ENCODE measurements at regions not wholly inside any gene's neighbourhood (a gene's known extent, or its start where the extent isn't known, plus 50 kb on each side); places are given as distances from the start of the nearest gene placed in this dataset.
"Not testable (repeated sequence)": the region's sequence is repeated elsewhere in the genome, so short reads cannot be mapped to it uniquely, and the experiment has no call there.

GRCh38 chr12:63013302-63013701 lies 78.4 kb upstream of the PPM1H start:
- no peak overlapping the region for H3K4me3 ChIP-seq (ENCODE audit: low read length)
- no peak for DNase-seq (ENCODE audit: low read depth)
- TF ChIP-seq CTCF (conservative IDR thresholded peaks at IDR 0.05; ENCODE audit: low read length): no peak

GRCh38 chr12:63010698-63011097 lies 75.7 kb upstream of the PPM1H start:
- TF ChIP-seq CTCF (conservative IDR thresholded peaks at IDR 0.05; ENCODE audit: low read length): no peak
- no peak overlapping the region for H3K4me3 ChIP-seq (ENCODE audit: low read length)
- no peak for DNase-seq (ENCODE audit: low read depth)

GRCh38 chr12:63008372-63008771 lies 73.4 kb upstream of the PPM1H start:
- TF ChIP-seq CTCF (conservative IDR thresholded peaks at IDR 0.05; ENCODE audit: low read length): no peak
- DNase-seq (ENCODE audit: low read depth): no peak
- H3K4me3 ChIP-seq (ENCODE audit: low read length): no peak overlapping the region

GRCh38 chr12:63007726-63008125 lies 72.8 kb upstream of the PPM1H start:
- no peak for TF ChIP-seq CTCF (conservative IDR thresholded peaks at IDR 0.05; ENCODE audit: low read length)
- no peak overlapping the region for H3K4me3 ChIP-seq (ENCODE audit: low read length)
- DNase-seq (ENCODE audit: low read depth): no peak

GRCh38 chr12:63006536-63006935 lies 71.6 kb upstream of the PPM1H start:
- no peak for TF ChIP-seq CTCF (conservative IDR thresholded peaks at IDR 0.05; ENCODE audit: low read length)
- H3K4me3 ChIP-seq (ENCODE audit: low read length): no peak overlapping the region
- DNase-seq (ENCODE audit: low read depth): no peak

- no peak for DNase-seq (ENCODE audit: low read depth)
- TF ChIP-seq CTCF (conservative IDR thresholded peaks at IDR 0.05; ENCODE audit: low read length): no peak
Observed at GRCh38 chr12:63005382-63005781, 70.4 kb upstream of the PPM1H start.

GRCh38 chr12:63003223-63003819 lies 68.4 kb upstream of the PPM1H start:
- DNase-seq (ENCODE audit: low read depth): no peak
- no peak overlapping the region for H3K4me3 ChIP-seq (ENCODE audit: low read length)
- no peak for TF ChIP-seq CTCF (conservative IDR thresholded peaks at IDR 0.05; ENCODE audit: low read length)

More at GRCh38 chr12:63005382-63005781, 70.4 kb upstream of the PPM1H start:
- no peak overlapping the region for H3K4me3 ChIP-seq (ENCODE audit: low read length)

GRCh38 chr12:63002059-63002458 lies 67.1 kb upstream of the PPM1H start:
- not testable (repeated sequence) for DNase-seq (ENCODE audit: low read depth); H3K4me3 ChIP-seq (ENCODE audit: low read length)

All from AG10803 (cell line).